NCI-H345 treated with DMSO at 0.1 percent for 48 hours (cell line): ENCODE measurements at regions not wholly inside any gene's neighbourhood (a gene's known extent, or its start where the extent isn't known, plus 50 kb on each side); places are given as distances from the start of the nearest gene placed in this dataset.
"Not testable (repeated sequence)": the region's sequence is repeated elsewhere in the genome, so short reads cannot be mapped to it uniquely, and the experiment has no call there.

Experiments used
- DNase-seq: peaks from one replicate; lab custom pipeline; 2025; ENCODE audit not compliant: unreplicated experiment; lab: John Stamatoyannopoulos, UW

GRCh38 chr3:162369306-162369705 lies 872.7 kb downstream of the OTOL1 start:
- DNase-seq: no peak

DNA sequence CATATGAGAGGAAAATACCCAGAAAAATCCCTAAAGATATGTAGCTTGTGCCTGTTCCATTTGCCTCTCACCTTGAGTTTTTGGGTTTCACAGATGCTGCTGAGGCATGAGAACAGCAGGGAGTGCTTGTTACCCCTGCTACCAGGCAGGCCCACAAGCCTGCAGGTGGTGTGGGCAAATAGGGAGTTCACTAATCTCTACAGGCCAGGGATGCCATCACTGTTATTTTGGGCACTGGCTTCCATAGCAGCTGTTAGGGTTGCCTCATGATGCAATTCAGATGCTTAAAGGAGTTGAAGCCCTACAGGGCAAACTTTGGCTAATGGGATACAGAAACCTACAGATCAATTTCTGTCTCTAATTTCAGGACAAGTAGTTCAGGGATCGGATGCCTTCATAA lies 873.5 kb downstream of the OTOL1 start:
- DNase-seq: no peak

GRCh38 chr3:162376761-162377160 lies 880.2 kb downstream of the OTOL1 start:
- no peak for DNase-seq

DNA sequence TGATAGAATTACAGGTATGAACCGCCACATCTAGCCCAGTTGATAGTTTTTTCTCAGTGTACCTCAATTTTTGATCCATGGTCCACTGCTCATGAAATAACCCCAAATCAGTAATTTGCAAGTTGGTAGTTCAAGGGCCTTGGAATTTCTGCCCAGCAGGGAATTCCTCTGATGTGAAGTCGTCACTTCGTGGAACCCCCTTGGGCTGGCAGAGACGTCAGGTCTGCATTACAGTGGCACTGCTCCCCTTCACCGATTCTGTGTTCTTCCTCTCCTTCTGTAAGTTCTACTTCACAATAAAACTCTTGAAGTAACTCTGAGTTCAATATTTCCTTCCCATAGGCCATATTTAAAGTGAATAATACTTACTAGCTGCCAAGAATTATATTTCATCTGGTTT lies 881.0 kb downstream of the OTOL1 start:
- no peak for DNase-seq

GRCh38 chr3:162385387-162385786 lies 888.8 kb downstream of the OTOL1 start:
- no peak for DNase-seq

- no peak for DNase-seq
Measured at GRCh38 chr3:162390891-162391290, 894.3 kb downstream of the OTOL1 start.

- DNase-seq: no peak
Measured at GRCh38 chr3:162391301-162391700, 894.7 kb downstream of the OTOL1 start.

DNA sequence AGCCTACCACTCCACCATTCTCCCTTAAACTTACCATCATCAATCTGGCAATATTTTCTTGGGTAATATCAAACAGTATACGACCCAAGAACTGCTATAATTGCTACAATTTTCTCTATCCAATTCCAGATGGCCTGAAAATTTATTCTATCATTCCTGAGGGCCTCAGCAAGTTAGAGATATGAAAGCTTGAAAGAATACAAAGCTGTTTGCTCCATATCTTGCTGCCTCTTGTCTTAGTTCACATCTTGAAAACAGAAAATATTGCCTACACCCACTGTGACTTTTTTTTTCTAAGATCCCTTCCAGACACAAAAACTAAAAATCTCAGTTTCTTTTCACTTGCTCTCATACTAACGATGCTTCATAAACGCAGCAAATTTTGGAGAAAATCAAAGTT lies 898.9 kb downstream of the OTOL1 start:
- no peak for DNase-seq

- DNase-seq: no peak
Measured at GRCh38 chr3:162398554-162398953, 901.9 kb downstream of the OTOL1 start.

GRCh38 chr3:162400697-162401096 lies 904.1 kb downstream of the OTOL1 start:
- no peak for DNase-seq

DNA sequence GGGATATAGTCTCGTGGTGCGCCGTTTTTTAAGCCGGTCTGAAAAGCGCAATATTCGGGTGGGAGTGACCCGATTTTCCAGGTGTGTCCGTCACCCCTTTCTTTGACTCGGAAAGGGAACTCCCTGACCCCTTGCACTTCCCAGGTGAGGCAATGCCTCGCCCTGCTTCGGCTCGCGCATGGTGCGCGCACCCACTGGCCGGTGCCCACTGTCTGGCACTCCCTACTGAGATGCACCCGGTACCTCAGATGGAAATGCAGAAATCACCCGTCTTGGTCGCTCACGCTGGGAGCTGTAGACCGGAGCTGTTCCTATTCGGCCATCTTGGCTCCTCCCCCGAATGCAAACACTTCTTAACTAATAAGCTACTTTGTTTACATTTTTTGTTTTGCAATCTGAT lies 914.9 kb downstream of the OTOL1 start:
- DNase-seq: not testable (repeated sequence)

DNA sequence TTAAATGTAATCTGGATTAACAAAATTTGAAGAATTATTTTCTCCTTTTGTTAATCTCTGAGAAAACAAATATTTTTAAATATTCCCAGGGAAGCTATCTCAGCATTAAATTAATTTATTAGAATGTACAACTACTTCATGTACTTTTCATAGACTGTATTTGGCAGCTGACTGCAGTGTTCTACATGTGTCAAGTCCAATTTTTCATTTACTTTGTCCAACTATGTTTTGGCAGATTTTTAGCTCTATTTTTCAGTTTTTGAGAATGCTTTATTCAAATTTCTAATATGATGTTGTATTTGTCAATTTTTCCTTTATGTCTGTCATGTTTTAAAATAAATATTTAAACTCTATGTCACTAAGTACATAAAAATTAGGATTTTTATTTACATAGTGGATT lies 925.1 kb downstream of the OTOL1 start:
- no peak for DNase-seq

DNA sequence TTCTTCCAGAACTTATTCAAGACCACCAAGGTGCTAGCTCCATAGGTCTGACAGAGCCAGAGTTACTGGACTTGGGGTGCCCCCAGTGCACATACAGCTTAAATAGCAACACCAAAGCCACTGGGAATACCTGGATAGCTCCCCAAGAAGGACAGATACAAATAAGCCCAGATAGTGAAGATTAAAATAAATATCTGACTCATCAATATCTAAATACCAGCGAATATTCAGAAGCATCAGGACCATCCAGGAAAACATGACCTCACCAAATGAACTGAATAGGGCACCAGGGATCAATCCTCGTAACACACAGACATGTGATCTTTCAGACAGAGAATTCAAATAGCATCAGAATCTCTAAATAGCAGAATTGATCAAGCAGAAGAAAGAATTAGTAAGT lies 931.6 kb downstream of the OTOL1 start:
- no peak for DNase-seq

DNA sequence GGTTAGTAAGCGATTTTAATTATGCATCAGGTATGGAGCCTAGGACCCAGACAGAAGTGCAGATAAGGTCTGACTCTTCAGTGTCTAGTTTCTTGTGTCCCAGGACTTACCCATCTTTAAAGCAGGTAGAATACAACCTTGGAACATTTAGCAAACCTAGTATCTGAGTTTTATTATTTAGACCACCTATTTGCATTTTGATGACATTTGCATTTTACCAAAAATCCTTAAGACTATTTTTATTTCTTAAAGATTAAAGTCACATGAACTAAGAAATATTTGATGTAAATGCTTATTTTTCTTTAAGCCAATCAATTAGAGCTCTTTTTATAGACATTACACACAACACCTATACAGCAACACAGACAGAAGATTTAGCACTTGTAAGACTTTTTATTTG lies 939.1 kb downstream of the OTOL1 start:
- DNase-seq: no peak

DNA sequence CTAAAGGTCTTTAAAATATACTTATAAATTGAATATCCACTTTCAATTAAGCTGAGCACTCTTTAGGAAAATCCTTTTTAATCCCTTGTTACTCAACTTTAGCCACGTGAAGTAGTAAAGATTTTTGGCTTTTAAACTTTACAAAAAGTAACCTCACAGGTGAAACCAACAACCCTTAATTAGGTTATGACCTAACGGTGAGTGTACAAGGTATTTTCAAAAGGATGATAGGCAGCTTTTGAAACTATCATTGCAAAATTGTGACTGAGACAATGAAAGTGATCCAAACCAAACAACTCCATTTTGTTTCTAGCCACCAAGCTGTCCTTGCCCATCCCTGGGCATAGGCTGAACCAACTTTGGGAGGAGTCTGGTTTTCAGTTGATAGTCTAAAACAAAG lies 940.2 kb downstream of the OTOL1 start:
- no peak for DNase-seq

GRCh38 chr3:162437480-162437879 lies 940.9 kb downstream of the OTOL1 start:
- DNase-seq: no peak

GRCh38 chr3:162441716-162442115 lies 945.1 kb downstream of the OTOL1 start:
- no peak for DNase-seq

GRCh38 chr3:162443376-162443775 lies 946.8 kb downstream of the OTOL1 start:
- DNase-seq: peak; percentile 16

- DNase-seq: no peak
Measured at GRCh38 chr3:162468791-162469190, 972.2 kb downstream of the OTOL1 start.

DNA sequence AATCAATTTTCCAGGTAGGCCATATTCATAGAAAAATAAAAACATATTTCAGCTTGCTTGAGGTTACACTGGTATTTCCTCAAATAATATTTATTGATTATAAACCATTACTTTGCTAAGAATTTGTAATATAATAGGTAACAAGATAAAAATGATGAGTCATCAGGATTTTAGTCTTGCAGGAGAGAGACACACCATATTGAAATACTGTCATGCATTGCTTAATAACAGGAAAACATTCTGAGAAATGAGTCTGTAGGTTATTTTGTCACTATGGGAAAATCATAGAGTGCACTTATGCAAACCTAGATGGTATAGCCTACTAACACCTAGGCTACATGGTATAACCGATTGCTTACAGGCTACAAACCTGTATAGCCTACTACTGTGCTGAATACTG lies 990.5 kb downstream of the OTOL1 start:
- no peak for DNase-seq

GRCh38 chr3:162489853-162490252 lies 993.2 kb downstream of the OTOL1 start:
- no peak for DNase-seq

GRCh38 chr3:162491952-162492351 lies 995.3 kb downstream of the OTOL1 start:
- DNase-seq: no peak

DNA sequence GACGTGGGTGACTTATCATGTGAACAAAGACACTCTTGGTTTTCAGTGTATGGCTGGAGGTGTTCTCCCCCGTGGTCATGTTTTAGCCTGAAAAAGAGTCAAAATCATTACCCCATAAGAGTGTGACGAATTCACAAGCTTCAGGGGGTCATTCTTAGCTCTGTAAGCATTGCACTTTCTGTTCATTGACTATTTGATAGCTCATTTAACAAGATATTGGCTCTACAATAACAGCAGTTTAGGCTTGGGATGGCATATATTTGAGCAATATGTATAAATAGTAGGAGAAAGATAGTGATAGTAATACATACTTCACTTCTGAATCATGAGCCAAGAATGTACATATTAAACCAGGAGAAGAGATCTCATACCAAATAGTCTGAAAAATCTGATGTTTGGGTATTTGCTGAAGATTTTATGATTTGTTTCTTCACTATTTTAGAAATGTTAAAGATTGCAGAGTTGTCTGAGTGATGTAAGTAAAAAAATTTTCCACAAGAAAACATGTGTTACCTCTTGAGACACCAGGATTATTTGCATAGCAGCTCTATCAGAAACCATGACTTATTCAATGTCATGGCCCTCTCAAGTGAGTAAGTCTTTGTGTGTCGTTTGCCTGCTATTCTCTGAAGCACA lies 996.0 kb downstream of the OTOL1 start:
- DNase-seq: no peak

DNA sequence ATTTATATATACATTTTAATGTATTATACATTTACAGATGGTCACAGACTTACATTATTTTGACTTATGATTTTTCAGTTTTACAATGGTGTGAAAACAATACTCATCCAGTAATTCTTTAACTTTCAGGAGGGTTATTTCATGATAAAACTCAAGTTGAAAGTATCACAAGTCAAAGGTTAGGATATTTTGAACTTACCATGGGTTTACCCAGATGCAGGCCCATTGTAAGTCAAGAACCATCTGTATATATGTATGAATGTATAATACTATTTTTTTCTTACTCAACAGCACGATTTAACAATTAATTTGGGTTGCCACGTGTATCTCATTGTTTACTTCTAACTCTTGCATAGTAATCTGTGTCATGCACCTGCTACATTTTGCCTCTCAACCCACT lies 1002.0 kb downstream of the OTOL1 start:
- DNase-seq: no peak
